PFSK-1 (cell line): ENCODE measurements at regions not wholly inside any gene's neighbourhood (a gene's known extent, or its start where the extent isn't known, plus 50 kb on each side); places are given as distances from the start of the nearest gene placed in this dataset.

Experiments used
- FOXP2 ChIP-seq: optimal IDR thresholded peaks from 2 replicates; pipeline ENCODE3; 2011; ENCODE audit warnings: borderline replicate concordance, control low read depth, inconsistent platforms; ENCODE audit not compliant: insufficient read depth; ENCODE audit errors: extremely low read length, extremely low read depth
- POLR2AphosphoS5 ChIP-seq: IDR thresholded peaks from 2 replicates; pipeline ENCODE4 v1.6.1; 2012; ENCODE audit warnings: low read depth, mild to moderate bottlenecking, control low read depth, low read length, moderate library complexity
- SIN3A ChIP-seq: IDR thresholded peaks from 2 replicates; pipeline ENCODE4 v1.6.1; 2012; ENCODE audit warnings: mild to moderate bottlenecking, low read length, moderate library complexity, borderline replicate concordance; ENCODE audit not compliant: insufficient read depth
- TAF1 ChIP-seq: IDR thresholded peaks from 2 replicates; pipeline ENCODE4 v1.6.1; 2012; ENCODE audit warnings: low read length, control low read depth, borderline replicate concordance; ENCODE audit not compliant: insufficient read depth
- TF ChIP-seq, protein P1 (sequence below), 2 experiments: IDR thresholded peaks; 2 replicates each; pipeline versions ENCODE4 v1.6.1 to v1.8.0; 2011 to 2012; ENCODE audit warnings: low read depth in 2 of 2, low read length in 2 of 2, control low read depth in 1 of 2, inconsistent platforms in 1 of 2, mild to moderate bottlenecking in 1 of 2, moderate library complexity in 1 of 2; ENCODE audit not compliant: insufficient read depth in 1 of 2

DNA sequence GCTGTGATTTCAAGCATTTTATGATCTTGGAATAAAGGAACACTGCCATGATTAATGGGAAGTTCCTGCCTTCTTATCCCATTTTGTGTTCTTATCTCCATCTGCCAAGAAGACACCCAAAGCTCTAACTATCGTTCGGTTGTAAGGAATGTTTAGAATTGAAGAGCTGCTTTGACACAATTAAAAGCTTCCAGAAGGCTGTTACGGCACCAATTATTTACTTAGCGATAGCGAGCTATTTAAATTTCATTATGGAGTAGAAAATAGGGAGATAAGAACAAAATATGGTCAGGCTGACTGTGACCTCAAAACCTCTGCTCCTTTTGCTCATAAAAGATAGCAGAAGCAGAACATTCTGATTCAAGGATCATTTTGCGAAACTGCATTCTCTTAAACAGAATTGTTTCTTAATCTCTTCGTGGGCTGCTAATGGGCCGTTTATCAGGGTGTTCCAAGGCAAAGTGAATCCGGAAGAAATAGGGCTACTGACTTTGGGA, 101.6 kb downstream of the SLC4A3 start:
- TF ChIP-seq SIN3A, result no peak
- no peak for TF ChIP-seq FOXP2
- TF ChIP-seq, protein P1, sequence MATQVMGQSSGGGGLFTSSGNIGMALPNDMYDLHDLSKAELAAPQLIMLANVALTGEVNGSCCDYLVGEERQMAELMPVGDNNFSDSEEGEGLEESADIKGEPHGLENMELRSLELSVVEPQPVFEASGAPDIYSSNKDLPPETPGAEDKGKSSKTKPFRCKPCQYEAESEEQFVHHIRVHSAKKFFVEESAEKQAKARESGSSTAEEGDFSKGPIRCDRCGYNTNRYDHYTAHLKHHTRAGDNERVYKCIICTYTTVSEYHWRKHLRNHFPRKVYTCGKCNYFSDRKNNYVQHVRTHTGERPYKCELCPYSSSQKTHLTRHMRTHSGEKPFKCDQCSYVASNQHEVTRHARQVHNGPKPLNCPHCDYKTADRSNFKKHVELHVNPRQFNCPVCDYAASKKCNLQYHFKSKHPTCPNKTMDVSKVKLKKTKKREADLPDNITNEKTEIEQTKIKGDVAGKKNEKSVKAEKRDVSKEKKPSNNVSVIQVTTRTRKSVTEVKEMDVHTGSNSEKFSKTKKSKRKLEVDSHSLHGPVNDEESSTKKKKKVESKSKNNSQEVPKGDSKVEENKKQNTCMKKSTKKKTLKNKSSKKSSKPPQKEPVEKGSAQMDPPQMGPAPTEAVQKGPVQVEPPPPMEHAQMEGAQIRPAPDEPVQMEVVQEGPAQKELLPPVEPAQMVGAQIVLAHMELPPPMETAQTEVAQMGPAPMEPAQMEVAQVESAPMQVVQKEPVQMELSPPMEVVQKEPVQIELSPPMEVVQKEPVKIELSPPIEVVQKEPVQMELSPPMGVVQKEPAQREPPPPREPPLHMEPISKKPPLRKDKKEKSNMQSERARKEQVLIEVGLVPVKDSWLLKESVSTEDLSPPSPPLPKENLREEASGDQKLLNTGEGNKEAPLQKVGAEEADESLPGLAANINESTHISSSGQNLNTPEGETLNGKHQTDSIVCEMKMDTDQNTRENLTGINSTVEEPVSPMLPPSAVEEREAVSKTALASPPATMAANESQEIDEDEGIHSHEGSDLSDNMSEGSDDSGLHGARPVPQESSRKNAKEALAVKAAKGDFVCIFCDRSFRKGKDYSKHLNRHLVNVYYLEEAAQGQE (IDR thresholded peaks at IDR 0.05; ENCODE audit: insufficient read depth in 1 of 2, low read depth in 2 of 2, low read length in 2 of 2), result no peak
- no peak for TF ChIP-seq TAF1
- no peak for TF ChIP-seq POLR2AphosphoS5

DNA sequence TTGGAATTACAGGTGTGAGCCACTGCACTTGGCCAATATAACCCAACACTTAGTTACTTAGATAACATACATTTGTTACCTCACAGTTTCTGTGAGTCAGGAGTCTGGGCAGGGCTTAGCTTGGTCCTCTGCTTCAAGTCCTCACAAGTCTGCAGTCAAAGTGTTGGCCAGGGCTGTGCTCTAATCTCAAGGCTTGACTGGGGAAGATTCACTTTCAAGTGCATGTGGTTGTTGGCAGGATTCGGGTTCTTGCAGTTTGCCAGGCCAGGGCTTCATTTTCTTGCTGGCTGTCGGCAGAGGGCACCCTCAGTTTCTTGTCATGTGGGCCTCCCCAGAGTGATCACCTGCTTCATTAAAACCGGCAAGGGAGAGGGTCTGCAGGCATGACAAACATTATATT, 103.7 kb downstream of the SLC4A3 start:
- TF ChIP-seq SIN3A, result no peak
- TF ChIP-seq POLR2AphosphoS5, result no peak
- no peak for TF ChIP-seq TAF1
- TF ChIP-seq, protein P1 (IDR thresholded peaks at IDR 0.05; ENCODE audit: insufficient read depth in 1 of 2, low read depth in 2 of 2, low read length in 2 of 2), result no peak
- TF ChIP-seq FOXP2, result no peak

DNA sequence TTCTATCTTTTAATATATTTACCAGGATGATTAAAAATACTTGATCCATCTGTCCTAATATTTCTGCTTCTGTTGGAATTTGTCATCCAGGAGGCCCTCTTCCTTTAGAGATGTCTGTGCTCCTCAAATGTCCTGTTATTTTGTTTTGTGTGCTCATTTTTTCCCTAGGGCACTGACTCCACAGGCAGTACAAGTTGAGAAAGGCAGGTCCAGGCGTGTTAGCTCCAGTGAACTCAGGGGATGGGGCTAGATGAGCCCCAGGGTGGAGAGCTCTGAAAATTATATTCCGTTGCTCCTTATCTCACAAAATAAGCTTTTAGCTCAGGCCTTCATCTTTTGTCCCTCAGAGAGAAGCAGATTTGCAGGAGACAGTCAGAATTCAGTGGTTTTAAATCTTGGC, 105.7 kb downstream of the SLC4A3 start:
- TF ChIP-seq TAF1, result no peak
- TF ChIP-seq POLR2AphosphoS5, result no peak
- TF ChIP-seq FOXP2, result no peak
- TF ChIP-seq, protein P1 (IDR thresholded peaks at IDR 0.05; ENCODE audit: insufficient read depth in 1 of 2, low read depth in 2 of 2, low read length in 2 of 2), result no peak
- TF ChIP-seq SIN3A, result no peak

DNA sequence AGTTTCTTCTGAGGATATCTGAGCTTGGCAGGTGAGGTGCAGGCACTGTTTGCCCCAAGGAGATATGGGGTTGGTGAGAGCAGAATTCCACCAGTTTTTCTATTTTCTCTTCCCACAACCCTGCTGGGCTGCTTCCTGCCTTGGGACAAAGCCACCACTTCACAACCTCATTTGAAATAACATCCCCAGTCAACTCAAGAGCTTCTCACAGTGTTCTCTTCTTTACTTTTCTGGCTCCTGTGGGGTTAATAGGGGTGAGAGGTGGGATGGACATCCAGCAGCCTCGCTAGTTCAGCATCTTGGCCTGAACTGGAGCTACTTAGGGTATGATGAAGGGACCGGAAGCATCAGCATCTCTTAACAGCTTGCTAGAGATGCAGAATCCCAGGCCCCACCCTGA, 106.3 kb downstream of the SLC4A3 start:
- TF ChIP-seq FOXP2, result no peak
- no peak for TF ChIP-seq TAF1
- no peak for TF ChIP-seq SIN3A
- TF ChIP-seq, protein P1 (IDR thresholded peaks at IDR 0.05; ENCODE audit: insufficient read depth in 1 of 2, low read depth in 2 of 2, low read length in 2 of 2), result no peak

DNA sequence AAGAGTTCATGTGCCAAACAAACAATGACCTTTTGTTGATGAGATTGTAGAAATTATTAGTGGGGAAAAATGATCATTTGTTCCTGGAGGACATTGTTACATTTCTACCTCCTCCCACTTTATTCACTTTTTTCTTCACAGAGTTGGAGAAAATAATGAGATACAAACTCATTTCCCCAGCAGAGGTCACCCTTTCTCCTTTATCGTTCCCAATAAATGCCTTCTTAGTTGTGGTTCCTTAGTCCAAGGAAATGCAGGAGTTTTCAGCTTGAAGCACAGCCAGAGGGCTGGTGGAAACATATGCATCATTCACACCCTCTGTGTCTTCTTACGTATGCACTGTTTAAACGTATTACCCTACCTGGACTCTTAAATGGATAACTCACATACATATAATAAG, 108.8 kb downstream of the SLC4A3 start:
- TF ChIP-seq SIN3A, result no peak
- TF ChIP-seq FOXP2, result no peak
- TF ChIP-seq, protein P1 (IDR thresholded peaks at IDR 0.05; ENCODE audit: insufficient read depth in 1 of 2, low read depth in 2 of 2, low read length in 2 of 2), result no peak
- TF ChIP-seq POLR2AphosphoS5, result no peak
- TF ChIP-seq TAF1, result no peak
